OCI-LY1 (cell line): ENCODE measurements at regions not wholly inside any gene's neighbourhood (a gene's known extent, or its start where the extent isn't known, plus 50 kb on each side); places are given as distances from the start of the nearest gene placed in this dataset.

Experiments
- CTCF ChIP-seq: fragments of 200-600 bp; sonication (generic), shearing (Covaris generic); IDR thresholded peaks from 2 replicates; pipeline ENCODE4 v1.5.1; 2017; ENCODE audit warnings: mild to moderate bottlenecking, antibody characterized with exemption, low read length, moderate library complexity, mixed read lengths
- EZH2 ChIP-seq: fragments of 200-600 bp; sonication (generic), shearing (Covaris generic); IDR thresholded peaks from 2 replicates; pipeline ENCODE4 v1.8.0; 2017; ENCODE audit warnings: borderline replicate concordance, mixed run types, mild to moderate bottlenecking, antibody characterized with exemption, low read length, moderate library complexity, mixed read lengths

DNA sequence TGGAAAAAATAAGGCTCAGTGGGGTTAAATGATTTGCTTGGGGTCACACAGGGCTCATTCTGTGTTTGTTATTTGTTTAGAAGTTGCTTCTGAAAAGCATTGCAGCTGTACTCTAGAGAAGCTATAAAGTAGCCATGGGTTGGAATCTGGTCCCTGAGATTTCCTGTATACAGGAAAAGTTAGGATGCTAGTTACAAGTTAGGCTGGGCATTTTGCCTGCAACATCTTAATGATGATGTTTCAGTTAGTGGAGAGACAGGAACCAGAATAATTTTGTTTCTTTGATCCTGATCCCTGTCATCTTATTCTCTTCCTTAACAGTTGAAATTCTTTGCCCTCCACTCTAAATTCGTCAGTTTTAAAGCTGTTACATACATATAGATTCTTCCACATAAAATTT is 445.3 kb downstream of the OTOL1 start:
- no peak for TF ChIP-seq CTCF
- TF ChIP-seq EZH2: no peak
